Fibroblast of the aortic adventitia (primary cell): ENCODE measurements at regions not wholly inside any gene's neighbourhood (a gene's known extent, or its start where the extent isn't known, plus 50 kb on each side); places are given as distances from the start of the nearest gene placed in this dataset.

Experiments
- DNase-seq: peaks from one replicate; pipeline ENCODE4 v3.0.0-alpha.2; 2010; ENCODE audit warnings: low read depth
- H3K4me3 ChIP-seq: 2 replicates; pipeline ENCODE4 v1.5.1; 2011; ENCODE audit warnings: low read depth, mild to moderate bottlenecking, control low read depth, low read length, moderate library complexity
- CTCF ChIP-seq: IDR thresholded peaks from 2 replicates; pipeline ENCODE4 v1.5.1; 2011; ENCODE audit warnings: mild to moderate bottlenecking, low read length, control low read depth, inconsistent platforms; ENCODE audit not compliant: insufficient read depth

- DNase-seq = no peak
- no peak for TF ChIP-seq CTCF
- no peak overlapping the region for H3K4me3 ChIP-seq
Measured at GRCh38 chr6:164477101-164477500, 832.3 kb downstream of the C6orf118 start.

GRCh38 chr6:164469276-164469949 is 840.0 kb downstream of the C6orf118 start:
- no peak for TF ChIP-seq CTCF
- no peak overlapping the region for H3K4me3 ChIP-seq
- DNase-seq = no peak

- DNase-seq = no peak
- TF ChIP-seq CTCF = no peak
Measured at GRCh38 chr6:164455835-164456234, 853.6 kb downstream of the C6orf118 start.

GRCh38 chr6:164453835-164454234 is 855.6 kb downstream of the C6orf118 start:
- DNase-seq = no peak
- no peak for TF ChIP-seq CTCF
- no peak overlapping the region for H3K4me3 ChIP-seq

More at GRCh38 chr6:164455835-164456234, 853.6 kb downstream of the C6orf118 start:
- H3K4me3 ChIP-seq = no peak overlapping the region

- no peak for TF ChIP-seq CTCF
- no peak overlapping the region for H3K4me3 ChIP-seq
- DNase-seq = no peak
Measured at GRCh38 chr6:164442572-164442971, 866.8 kb downstream of the C6orf118 start.

- no peak for DNase-seq
- no peak for TF ChIP-seq CTCF
- no peak overlapping the region for H3K4me3 ChIP-seq
Measured at GRCh38 chr6:164439331-164439730, 870.1 kb downstream of the C6orf118 start.

- TF ChIP-seq CTCF = no peak
- no peak for DNase-seq
- H3K4me3 ChIP-seq = no peak overlapping the region
Measured at GRCh38 chr6:164436976-164437375, 872.4 kb downstream of the C6orf118 start.
